IMR-90 (cell line): ENCODE measurements at regions not wholly inside any gene's neighbourhood (a gene's known extent, or its start where the extent isn't known, plus 50 kb on each side); places are given as distances from the start of the nearest gene placed in this dataset.

Experiments used
- BHLHE40 ChIP-seq: fragments of 150-350 bp; IDR thresholded peaks from 2 replicates; pipeline ENCODE4 v1.6.1; 2016; ENCODE audit warnings: mild to moderate bottlenecking, low read depth, low read length
- CEBPB ChIP-seq: IDR thresholded peaks from 2 replicates; pipeline ENCODE4 v1.6.1; 2012; ENCODE audit warnings: low read depth, low read length, improper control_type of control experiment
- CTCF ChIP-seq: conservative IDR thresholded peaks from 2 replicates; pipeline ENCODE4 v1.5.1; 2012; ENCODE audit warnings: mild to moderate bottlenecking, low read depth, low read length, improper control_type of control experiment
- MXI1 ChIP-seq: IDR thresholded peaks from 2 replicates; pipeline ENCODE4 v1.6.1; 2012; ENCODE audit warnings: low read depth, mild to moderate bottlenecking, low read length, moderate library complexity, borderline replicate concordance
- NFE2L2 ChIP-seq: fragments of 150-350 bp; IDR thresholded peaks from 2 replicates; pipeline ENCODE4 v1.6.1; 2016; ENCODE audit warnings: low read depth, mild to moderate bottlenecking, low read length
- POLR2A ChIP-seq: IDR thresholded peaks from 2 replicates; pipeline ENCODE4 v1.6.1; 2012; ENCODE audit warnings: mild to moderate bottlenecking, low read depth, low read length
- RAD21 ChIP-seq: IDR thresholded peaks from 2 replicates; pipeline ENCODE4 v1.6.1; 2012; ENCODE audit warnings: low read length, improper control_type of control experiment
- RCOR1 ChIP-seq: IDR thresholded peaks from 2 replicates; pipeline ENCODE4 v1.6.1; 2012; ENCODE audit warnings: mild to moderate bottlenecking, low read length, improper control_type of control experiment; ENCODE audit not compliant: insufficient replicate concordance
- RFX5 ChIP-seq: IDR thresholded peaks from 2 replicates; pipeline ENCODE4 v1.8.0; 2012; ENCODE audit warnings: low read depth, mild to moderate bottlenecking, low read length, moderate library complexity
- SMC3 ChIP-seq: fragments of 150-350 bp; IDR thresholded peaks from 2 replicates; pipeline ENCODE4 v1.6.1; 2016; ENCODE audit warnings: low read depth, mild to moderate bottlenecking, antibody characterized with exemption, low read length, moderate library complexity
- USF2 ChIP-seq: fragments of 150-350 bp; IDR thresholded peaks from 2 replicates; pipeline ENCODE4 v1.6.1; 2017; ENCODE audit warnings: mild to moderate bottlenecking, antibody characterized with exemption, low read length, low read depth
- TF ChIP-seq, protein P1 (sequence below): fragments of 150-350 bp; IDR thresholded peaks from 2 replicates; pipeline ENCODE4 v1.6.1; 2016; ENCODE audit warnings: low read depth, mild to moderate bottlenecking, low read length, moderate library complexity, borderline replicate concordance

- TF ChIP-seq MXI1 (no peak), USF2 (no peak), CTCF (no peak), POLR2A (no peak), BHLHE40 (no peak), CEBPB (no peak), RCOR1 (no peak), RAD21 (no peak), RFX5 (no peak), SMC3 (no peak), NFE2L2 (no peak)
- TF ChIP-seq, protein P1, sequence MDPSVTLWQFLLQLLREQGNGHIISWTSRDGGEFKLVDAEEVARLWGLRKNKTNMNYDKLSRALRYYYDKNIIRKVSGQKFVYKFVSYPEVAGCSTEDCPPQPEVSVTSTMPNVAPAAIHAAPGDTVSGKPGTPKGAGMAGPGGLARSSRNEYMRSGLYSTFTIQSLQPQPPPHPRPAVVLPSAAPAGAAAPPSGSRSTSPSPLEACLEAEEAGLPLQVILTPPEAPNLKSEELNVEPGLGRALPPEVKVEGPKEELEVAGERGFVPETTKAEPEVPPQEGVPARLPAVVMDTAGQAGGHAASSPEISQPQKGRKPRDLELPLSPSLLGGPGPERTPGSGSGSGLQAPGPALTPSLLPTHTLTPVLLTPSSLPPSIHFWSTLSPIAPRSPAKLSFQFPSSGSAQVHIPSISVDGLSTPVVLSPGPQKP, result no peak
Observed at GRCh38 chr5:174340226-174340625, 294.7 kb downstream of the NSG2 start.
